Inflammatory macrophage treated with lipopolysaccharide for 1 hour (primary cell): ENCODE measurements at regions not wholly inside any gene's neighbourhood (a gene's known extent, or its start where the extent isn't known, plus 50 kb on each side); places are given as distances from the start of the nearest gene placed in this dataset.

Experiments
- DNase-seq, 2 donors: peaks; one replicate each; pipeline ENCODE4 v3.0.0-alpha.2; 2020 to 2022

GRCh38 chr13:53207556-53207955 lies 178.9 kb downstream of the OLFM4 start:
- DNase-seq, result no peak

- DNase-seq, result no peak
These were observed 185.8 kb downstream of the OLFM4 start for GRCh38 chr13:53214433-53214832.

GRCh38 chr13:53215563-53215962 lies 186.9 kb downstream of the OLFM4 start:
- DNase-seq, result no peak

- no peak for DNase-seq
These were observed 188.2 kb downstream of the OLFM4 start for GRCh38 chr13:53216773-53217172.

GRCh38 chr13:53217194-53217593 lies 188.6 kb downstream of the OLFM4 start:
- DNase-seq, result no peak

GRCh38 chr13:53220038-53220437 lies 191.4 kb downstream of the OLFM4 start:
- DNase-seq, result no peak

GRCh38 chr13:53237696-53238095 lies 209.1 kb downstream of the OLFM4 start:
- no peak for DNase-seq

- no peak for DNase-seq
These were observed 209.6 kb downstream of the OLFM4 start for GRCh38 chr13:53238261-53238660.

- no peak for DNase-seq
These were observed 211.9 kb downstream of the OLFM4 start for GRCh38 chr13:53240401-53241025.

GRCh38 chr13:53241891-53242348 lies 213.3 kb downstream of the OLFM4 start:
- no peak for DNase-seq

- DNase-seq, result no peak
These were observed 220.6 kb downstream of the OLFM4 start for GRCh38 chr13:53249236-53249635.

GRCh38 chr13:53250272-53250875 lies 221.8 kb downstream of the OLFM4 start:
- DNase-seq, result peak; percentile 53 to 86

- no peak for DNase-seq
These were observed 222.4 kb downstream of the OLFM4 start for GRCh38 chr13:53250977-53251376.

GRCh38 chr13:53254500-53254899 lies 225.9 kb downstream of the OLFM4 start:
- no peak for DNase-seq

- DNase-seq, result no peak
These were observed 227.2 kb downstream of the OLFM4 start for GRCh38 chr13:53255795-53256194.

- no peak for DNase-seq
These were observed 232.0 kb downstream of the OLFM4 start for GRCh38 chr13:53260594-53260993.

GRCh38 chr13:53264751-53265385 lies 236.3 kb downstream of the OLFM4 start:
- DNase-seq, result no peak

GRCh38 chr13:53266757-53267156 lies 238.1 kb downstream of the OLFM4 start:
- no peak for DNase-seq

GRCh38 chr13:53269634-53270033 lies 241.0 kb downstream of the OLFM4 start:
- no peak for DNase-seq

- no peak for DNase-seq
These were observed 244.3 kb downstream of the OLFM4 start for GRCh38 chr13:53272873-53273272.

GRCh38 chr13:53276265-53276664 lies 247.7 kb downstream of the OLFM4 start:
- DNase-seq, result no peak

GRCh38 chr13:53281677-53282076 lies 253.1 kb downstream of the OLFM4 start:
- no peak for DNase-seq

- no peak for DNase-seq
These were observed 257.4 kb downstream of the OLFM4 start for GRCh38 chr13:53285896-53286430.

GRCh38 chr13:53298396-53298795 lies 269.8 kb downstream of the OLFM4 start:
- no peak for DNase-seq
